Ureter (tissue), 1 donor: ENCODE measurements at regions not wholly inside any gene's neighbourhood (a gene's known extent, or its start where the extent isn't known, plus 50 kb on each side); places are given as distances from the start of the nearest gene placed in this dataset.
A peak's percentile ranks its signal among the peaks of the same experiment; 100 is the strongest.

Experiments
- DNase-seq: peaks from one replicate; pipeline ENCODE4 v3.0.0-alpha.2; 2020; ENCODE audit warnings: low spot score
- donor health status: DM: yes; HTN: yes; CAD: no.

DNA sequence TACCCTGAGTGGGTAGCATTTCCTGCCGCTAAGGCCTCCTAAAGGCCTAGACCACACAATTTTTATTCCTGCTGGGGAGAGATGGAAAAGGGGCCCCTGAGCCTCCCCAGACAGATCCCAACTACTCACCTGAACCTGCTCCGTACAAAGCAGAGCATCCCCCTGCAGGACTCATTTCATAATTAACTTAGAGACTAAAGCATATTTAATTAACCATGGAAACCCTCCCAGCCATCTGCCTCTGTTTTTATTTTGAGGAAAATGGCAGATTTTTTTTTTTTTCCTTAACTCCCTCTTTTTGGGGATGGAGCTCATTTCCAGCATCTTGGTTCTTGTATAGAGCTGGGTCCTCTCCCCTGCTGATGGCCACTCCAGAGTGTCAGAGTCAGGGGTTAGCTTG, 96.5 kb upstream of the CRHR1 start:
- no peak for DNase-seq

DNA sequence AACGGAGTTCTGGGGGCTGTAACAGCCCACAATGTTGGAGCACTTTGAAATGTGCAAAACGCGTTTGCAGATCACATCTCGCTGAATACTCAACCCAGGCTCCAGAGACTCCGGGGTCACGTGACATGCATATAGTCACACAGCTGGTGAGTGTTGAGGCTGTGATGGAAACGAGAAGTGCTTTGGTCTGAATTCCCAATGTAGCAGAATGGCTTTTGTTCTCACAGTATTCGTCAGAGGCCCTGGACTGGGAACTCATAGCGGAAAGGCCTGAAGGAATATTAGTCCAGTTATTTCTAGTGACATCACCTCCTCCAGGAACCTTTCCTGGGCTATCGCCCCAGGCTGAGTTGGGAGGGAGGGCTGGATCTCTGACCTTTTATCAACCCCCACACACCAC, 95.8 kb upstream of the CRHR1 start:
- DNase-seq: no peak

DNA sequence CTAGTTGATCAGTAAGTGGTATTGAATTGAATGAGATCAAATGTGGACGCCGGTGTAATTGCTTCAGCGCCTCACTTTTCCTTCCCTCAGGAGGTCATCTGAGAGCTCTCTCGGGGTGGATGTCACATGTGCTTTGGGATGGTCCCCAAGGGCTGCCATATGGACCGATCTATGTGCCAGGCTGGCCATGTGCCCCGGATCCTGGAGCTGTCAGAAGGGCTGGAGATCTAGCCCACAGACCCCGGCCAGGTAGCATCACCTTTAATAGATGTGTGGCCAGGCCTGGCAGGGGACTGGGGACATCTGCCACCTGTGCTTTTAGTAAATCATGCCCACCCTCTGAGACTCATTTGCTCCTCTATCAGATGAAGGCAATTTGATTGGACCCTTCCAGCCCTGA, 95.3 kb upstream of the CRHR1 start:
- no peak for DNase-seq

DNA sequence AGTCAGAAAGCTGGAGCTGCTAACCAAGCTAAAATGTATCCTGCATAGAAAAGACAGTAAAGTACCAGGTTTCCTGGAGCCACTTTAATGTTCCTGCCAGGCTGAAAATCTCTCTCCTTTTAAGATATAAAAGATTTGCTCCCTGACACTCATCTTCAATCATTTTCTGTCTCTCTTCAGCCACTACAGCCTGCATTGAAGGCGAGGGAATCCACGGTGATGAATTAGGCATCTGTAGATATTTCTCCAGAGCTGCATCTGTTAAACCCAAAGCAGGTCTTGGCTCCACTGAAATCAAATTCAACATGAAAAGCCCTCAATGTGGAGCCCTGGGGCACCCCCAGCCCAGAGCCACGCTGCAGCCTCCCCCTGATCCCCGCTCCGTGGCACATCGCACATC, 94.7 kb upstream of the CRHR1 start:
- no peak for DNase-seq

DNA sequence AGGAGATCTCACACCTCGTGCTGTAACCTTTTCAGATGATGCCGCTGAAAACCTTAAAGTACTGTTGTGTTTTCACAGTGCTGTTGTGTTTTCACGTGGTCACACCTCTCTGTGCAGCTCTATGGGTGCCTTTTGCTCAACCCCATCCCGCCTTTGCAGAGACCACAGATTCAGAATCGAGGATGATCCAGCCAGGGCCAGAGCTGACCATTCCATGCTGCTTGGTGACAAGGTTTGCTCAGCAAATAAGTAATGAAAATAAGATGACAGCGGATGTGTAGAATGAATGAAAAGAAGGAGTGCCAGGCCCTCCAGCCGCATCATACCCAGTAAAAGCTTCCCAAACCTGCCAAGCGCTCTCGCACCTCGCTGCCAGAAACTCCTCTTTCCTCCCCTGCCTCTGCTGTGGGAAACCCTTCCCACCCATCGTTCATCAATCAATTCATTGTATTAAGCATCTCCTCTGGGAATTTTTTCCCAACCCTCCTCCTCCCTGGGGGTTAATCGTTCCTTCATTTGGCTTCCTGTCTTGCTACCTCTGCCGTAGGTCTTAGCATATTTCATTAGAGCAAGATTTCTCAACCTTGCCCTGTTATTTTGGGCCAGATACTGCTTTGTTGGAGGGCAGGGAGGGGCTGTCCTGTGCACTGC, 93.4 kb upstream of the CRHR1 start:
- no peak for DNase-seq

DNA sequence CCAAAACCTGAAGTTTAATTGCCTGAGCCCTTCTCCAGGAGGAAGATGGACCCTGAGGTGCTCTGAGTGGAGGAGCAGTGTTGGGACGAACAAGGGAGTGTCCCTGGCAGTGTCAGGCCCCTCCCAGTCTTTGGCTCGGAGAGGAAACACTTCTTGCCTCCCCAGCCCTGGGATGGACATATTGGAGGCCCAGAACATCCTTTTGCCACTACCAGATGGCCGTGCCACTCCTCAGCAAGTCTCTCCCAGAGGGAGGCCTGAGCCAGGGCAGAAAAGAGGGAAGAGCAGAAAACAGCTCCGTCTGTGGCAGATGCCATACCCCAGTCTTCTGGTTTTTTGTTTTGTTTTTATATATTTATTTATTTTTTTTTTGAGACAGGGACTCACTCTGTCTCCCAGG, 91.5 kb upstream of the CRHR1 start:
- no peak for DNase-seq

DNA sequence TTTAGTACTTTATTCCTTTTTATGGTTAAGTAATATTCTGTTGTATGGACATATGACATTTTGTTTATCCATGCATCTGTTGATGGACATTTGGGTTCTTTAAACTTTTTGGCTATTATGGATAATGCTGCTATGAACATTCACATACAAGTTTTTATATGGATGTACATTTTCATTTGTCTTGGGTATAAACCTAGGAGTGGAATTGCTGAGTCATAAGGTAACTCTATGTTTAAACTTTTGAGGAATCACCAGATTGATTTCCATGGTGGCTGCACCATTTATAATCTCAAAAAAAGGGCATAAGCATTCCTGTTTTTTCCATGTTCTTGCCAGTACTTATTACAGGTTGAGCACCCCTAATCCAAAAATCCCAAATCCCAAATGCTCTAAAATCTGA, 90.3 kb upstream of the CRHR1 start:
- DNase-seq: no peak

DNA sequence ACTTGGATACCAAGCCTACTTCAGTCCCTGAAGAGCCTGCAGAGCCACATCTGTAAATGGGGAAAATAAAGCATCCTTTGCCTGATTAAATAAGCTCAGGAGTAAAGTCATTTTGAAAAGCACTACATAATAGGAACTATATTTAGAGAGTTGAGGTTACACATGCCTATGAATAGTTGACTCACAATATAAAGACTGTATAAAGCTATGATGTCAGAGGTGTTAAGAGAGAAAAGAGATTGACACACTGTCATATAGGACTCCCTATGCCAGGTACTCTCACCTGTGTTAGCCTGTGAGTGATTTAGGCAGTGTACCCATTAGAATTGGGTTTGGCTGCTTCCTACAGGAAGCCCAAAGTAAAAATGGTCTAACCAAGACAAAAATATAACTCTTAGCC, 87.7 kb upstream of the CRHR1 start:
- DNase-seq: no peak

DNA sequence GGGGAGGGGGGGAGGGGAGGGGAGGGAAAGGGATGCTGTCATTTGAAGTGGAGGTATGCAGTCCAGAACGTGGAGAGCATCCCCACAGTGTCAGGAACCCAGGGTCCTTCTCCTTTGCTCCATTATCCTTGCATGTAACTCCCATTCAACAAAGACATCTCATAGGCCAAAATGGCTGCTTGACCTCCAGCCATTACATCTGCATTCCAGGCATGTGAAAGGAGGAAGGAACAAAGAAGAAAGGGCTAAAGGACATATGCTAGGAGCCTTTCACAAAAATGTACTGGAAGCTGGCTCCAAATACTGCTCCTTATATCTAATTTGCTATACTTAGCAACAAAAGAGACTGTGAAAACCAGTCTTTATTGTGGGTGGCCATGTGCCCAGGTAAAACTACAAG, 87.0 kb upstream of the CRHR1 start:
- DNase-seq: no peak

DNA sequence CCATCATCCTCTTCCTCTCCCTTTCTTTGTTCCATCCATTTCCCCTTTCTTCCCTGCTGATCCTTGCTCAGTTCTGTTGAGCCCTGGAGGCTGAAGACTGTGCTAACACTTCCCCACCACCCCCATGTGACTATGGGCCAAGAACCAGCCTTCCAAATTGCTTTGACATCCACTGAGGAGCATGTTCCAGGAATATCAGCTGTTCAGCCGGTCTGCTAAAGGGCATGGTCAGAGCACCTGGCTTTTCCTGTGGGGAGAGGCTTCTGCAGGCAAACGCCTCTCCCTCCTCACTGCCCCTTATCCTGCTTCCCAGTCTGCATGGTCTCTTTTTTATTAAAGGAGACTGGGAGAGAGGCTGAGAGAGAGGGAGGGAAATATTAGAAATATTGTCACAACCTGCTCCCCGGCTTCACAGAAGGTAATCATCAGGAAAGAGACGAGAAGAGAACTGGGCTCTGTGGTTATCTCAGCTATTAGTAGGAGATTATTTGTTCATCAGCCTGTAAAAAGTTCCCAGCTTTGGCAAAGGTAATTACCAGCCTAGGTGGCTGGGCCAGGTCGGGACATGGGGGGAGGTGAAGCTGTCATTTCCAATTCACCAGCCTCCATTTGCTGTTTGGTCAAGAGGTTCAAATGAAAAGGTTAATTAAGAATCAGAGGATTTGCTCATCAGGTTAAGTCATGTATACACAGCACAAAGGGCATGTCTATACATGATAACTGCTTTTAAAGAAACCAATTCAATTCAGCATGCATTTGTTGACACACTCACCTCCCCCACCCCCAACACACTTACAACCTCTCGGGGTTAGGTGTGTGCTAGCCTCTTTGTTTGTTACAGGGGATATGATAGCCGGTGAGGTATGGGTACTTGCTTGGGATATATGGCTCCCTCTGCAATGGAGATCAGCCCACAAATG, 83.7 kb upstream of the CRHR1 start:
- no peak for DNase-seq

DNA sequence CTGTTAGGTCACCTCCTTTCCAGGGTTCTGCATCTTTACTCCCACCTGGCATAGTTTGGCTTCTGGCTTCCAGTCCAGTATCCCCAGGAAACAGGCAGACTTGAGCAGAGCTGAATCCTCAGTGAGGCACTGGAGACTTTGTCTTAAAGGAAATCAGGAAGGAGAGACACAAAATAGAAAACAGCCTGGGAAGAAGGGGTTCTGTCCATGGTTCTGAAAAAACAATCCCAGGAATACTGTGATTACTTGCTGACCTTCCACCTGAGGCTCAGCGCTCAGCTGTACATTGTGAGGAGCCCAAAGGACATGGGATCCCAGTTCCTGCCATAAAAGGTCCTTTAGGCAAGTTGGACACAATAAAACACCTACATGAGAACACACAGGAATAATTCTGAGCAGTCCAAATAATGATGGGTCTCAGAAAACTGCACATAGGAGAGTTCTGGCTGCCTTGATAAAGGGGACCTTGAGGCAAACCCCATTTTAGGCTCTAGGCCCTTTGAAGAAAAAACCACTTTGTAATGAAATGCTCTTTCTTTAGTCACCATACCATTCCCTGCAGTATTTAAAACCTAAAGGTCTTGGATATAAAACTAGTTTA, 81.4 kb upstream of the CRHR1 start:
- DNase-seq: no peak

DNA sequence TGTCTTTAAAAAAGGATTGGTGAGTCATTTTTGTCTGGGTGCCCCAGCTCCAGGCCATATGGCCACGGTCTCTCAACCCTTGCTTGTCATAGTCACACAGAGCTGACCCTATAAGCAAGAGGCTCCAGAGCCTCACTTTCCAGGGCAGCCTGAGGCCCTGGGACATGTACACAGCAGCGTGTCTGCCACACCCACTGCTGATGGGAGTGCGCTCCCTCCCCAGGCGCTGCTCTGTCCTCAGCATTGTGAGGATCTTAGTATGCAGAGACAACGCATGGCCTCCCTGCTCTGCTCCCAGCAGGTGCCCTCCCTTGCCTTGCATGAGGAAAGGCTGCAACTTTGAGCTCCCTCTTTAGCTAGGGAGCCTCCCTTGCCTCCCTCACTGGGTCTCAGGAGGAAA, 80.8 kb upstream of the CRHR1 start:
- no peak for DNase-seq

DNA sequence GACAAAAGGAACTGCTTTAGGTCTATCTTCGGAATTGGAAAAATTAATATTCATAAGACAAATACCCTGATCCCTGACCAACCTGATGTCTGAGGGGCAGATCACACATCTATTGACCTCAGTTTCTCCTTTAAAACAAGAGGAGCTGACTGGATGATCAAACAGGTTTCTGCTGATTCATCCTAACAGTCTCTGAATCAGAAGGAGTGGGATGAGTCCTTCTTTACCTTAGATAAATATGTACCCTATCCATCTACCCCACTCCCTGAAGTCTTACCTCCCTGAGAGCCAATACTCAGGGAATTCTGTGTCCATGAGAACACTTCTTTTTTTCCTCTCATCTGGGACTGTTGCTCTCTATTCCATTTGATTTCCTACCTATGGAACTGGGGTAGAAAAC, 80.3 kb upstream of the CRHR1 start:
- no peak for DNase-seq

DNA sequence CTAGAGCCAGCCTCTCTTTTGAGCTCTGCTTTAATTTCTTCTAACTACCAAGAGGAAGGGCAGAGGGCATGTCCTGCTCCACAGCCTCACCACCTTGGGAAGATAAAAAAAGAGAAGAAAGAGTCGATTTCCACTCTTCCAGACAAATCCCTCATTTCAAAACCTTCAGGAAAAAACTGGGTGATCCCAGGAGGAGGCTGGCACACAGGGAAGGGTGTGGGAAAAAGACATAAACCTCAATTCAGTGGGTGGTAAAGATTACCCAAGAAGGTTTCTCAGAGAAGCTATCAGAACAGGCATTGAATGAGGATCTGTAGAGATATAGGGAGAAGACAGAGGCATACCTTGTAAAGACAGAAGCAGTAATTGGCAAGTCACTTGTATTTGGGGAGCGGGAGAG, 79.9 kb upstream of the CRHR1 start:
- DNase-seq: no peak

DNA sequence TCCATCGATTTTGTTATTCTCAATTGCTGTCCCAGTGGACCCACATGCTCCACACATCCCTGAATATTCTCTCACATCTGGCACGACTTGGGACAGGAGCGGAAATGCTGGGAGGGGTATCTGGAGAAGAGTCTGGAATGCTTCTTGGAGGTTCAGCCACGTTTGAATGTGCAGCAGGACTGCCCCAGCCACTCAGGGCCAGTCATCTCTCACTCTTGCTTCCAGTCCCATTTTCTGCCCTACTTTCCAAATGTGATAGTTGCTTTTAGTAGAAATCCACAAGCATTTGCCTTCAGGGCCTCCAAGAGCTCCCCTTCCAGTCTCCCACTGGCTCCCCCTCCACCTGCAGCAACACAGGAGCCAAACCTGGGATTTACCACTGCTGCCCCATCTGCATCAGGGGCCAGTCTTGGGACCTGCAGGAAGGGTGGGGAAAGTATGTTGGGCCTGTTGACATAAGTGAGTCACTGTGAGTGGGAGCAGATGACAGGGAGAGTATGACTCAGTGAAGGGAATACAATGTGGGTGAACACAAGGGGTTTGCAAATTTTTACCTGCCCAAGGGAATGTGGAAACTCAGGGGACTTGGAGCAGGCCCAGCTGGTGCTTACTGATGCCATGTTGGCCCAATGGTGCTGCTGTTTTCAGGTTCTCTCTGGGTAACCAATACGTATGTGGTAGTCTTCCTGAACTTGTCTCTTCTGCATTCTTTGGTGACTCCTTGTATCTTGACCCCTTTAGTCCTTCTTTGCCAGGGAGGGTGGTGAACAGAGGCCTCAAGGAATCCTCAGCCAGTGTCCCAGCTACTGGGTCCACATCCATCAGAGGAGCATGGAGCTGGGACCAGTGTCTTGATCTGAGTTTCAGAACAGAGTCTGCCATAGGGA, 78.8 kb upstream of the CRHR1 start:
- peak; percentile 47 for DNase-seq

DNA sequence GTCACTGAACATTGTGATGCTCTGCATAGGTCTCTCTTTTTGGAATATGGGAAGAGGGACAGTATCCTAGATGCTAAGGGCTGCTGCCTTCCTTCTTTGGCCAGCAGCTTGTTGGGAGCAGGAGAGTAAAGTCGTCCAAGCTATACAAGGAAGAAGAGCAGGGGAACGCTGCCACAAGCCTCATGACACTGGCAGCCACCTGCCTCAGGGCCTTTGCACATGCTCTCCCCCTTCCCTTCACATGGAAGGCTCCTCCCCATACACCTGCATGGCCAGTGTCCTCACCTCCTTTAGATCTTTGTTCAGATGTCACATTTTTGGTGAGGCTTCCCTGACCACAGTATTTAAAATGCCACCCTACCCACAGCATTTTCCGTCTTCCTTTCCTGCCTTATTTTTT, 78.1 kb upstream of the CRHR1 start:
- DNase-seq: no peak

DNA sequence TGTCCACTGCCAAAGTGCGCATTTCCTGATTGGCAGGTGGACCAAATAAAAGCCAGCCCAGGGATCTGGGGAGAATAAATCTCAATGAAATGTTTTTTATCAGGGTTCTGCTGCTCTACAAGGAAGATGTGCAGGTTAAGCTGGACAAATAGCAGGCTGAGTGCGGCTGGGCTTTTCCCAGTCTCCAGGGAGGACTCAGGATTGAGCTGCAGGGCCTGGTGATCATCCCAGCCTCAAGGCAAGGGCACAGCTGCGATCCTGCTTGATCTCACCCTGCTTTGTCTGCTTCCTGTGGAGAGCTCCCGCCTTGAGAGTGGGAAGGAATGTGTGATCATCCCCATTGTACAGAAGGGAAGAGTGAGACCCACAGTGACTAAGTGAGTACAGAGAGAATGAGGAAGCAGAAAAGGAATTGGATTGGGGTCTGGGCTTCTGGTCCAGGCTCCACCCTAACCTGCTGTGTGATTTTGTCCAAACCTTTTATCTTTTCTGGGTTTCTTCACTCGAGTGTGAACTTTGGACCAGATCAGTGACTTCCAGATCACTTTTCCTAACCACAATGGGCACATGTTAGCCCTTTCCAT, 75.3 kb upstream of the CRHR1 start:
- DNase-seq: no peak

DNA sequence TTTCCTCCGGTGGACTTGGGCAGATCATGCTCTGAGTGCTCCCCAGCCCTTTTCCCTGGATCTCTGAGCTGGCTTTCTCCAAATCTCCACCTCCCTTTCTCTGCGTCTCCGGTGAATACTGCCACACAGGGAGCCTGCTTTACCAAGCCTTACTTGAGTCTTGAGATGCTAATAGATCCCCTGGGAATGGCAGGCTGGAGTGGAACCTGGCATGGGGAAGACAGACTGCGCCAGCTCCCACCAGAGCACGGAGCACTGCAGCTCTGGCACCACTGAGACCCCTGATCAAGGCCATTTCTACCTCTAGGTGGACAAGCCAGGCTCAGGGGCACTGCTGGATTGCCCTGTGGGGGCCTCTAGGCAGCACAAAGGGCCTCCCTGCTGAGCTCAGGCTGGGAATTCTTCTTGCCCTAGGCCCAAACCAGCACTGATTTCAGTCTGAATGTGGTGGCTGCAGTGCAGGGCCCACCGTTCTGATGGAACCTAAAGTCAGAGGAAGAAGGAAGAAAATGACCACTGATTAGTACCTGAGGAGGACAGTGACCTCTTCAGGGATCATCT, 74.3 kb upstream of the CRHR1 start:
- no peak for DNase-seq

DNA sequence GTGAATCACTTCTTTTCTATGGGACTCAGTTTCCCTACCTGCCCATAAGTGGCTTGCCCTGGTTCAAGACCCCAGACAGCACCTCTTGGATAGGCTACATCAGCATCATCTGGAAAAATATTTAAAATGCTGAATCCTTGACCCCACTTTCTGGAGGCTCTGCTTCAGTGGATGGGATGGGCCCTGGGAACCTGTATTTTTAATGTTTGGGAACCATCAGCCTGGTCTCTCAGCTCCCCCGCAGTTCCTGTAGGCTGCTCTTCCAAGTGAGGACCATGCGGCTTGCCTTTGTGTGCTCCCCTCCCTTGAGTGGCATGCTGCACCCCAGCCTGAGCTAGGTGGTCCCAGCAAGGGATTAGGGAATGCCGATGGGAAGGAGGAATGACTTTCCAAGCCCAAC, 68.3 kb upstream of the CRHR1 start:
- no peak for DNase-seq

DNA sequence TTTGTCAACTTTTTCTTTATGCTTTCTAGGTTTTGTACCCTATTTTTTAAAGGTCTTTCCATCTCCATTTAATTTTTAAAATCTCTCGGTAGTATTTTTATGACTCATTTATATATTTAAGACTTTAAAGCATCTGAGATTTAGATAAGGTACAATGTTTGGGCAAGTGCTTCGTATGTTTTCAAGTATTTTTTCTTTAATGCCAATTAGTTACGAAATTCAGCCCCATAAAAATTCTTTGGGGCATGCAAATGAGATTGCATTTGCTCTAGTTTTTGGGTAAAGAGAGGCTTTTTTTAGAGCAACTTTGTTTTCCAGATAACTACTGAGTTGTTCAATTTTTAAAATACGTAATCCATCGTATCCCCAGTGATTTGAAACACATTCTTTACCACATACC, 65.3 kb upstream of the CRHR1 start:
- no peak for DNase-seq

DNA sequence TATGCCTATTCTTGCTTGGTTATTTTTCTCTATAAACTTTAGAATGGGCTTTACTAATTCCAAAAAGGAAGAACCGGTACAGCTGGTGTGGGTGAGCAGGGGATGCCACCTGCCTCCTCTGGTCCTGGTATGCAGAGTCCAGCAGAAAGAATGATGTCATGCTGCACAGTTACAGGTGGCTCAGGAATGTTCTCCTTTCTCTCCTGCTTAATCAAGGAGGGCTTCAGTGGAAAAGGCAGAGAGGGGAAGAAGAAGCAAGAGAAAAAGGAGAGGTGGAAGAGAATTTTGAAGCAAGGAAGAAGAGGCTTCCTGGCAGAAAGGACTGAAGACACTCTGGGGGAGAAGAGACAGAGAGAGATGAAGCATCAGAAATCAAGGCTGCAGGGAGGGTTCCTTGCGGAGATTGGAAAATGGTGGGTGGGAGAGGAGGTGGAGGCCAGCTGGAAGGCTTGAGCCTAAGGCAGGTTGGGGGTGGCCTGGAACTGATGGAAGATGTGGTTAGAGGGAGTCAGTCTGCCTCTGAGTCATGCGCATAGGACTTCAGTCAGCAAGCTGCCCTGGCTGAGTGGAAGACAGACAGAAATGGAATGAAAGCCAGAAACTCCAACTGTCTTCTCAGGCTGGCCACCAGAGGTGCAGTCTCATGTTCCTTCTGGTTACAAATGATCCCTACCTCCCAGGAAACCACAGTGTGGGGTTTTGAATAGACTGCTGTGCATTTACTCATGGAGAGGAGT, 64.6 kb upstream of the CRHR1 start:
- no peak for DNase-seq
